ENCODE measurements at regions not wholly inside any gene's neighbourhood (a gene's known extent, or its start where the extent isn't known, plus 50 kb on each side); places are given as distances from the start of the nearest gene placed in this dataset.

- 40 to 46% (median 43%) methylated on average over 7 of the region's 7 CpGs for WGBS, 4 donors
- DNase-seq: no peak
- no peak overlapping the region for H3K4me3 ChIP-seq
- no peaks in the 10 kb centered on the region for H3K4me1 ChIP-seq
- ATAC-seq: no peak
- TF ChIP-seq, protein P1, sequence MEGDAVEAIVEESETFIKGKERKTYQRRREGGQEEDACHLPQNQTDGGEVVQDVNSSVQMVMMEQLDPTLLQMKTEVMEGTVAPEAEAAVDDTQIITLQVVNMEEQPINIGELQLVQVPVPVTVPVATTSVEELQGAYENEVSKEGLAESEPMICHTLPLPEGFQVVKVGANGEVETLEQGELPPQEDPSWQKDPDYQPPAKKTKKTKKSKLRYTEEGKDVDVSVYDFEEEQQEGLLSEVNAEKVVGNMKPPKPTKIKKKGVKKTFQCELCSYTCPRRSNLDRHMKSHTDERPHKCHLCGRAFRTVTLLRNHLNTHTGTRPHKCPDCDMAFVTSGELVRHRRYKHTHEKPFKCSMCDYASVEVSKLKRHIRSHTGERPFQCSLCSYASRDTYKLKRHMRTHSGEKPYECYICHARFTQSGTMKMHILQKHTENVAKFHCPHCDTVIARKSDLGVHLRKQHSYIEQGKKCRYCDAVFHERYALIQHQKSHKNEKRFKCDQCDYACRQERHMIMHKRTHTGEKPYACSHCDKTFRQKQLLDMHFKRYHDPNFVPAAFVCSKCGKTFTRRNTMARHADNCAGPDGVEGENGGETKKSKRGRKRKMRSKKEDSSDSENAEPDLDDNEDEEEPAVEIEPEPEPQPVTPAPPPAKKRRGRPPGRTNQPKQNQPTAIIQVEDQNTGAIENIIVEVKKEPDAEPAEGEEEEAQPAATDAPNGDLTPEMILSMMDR (IDR thresholded peaks at IDR 0.05): no peak
- no peak for TF ChIP-seq POLR2A (IDR thresholded peaks at IDR 0.05)
- H3K27me3 ChIP-seq: no peaks in the 10 kb centered on the region
- intact Hi-C loops (cut with DNase I): no loop called here
- no peaks in the 10 kb centered on the region for H3K36me3 ChIP-seq
- H3K9me3 ChIP-seq: no peaks in the 10 kb centered on the region
- no peak overlapping the region for H3K27ac ChIP-seq
These were observed 800.5 kb upstream of the KCND2 start for GRCh38 chr7:119472408-119473038.

GRCh38 chr7:119482209-119482608 is 790.8 kb upstream of the KCND2 start:
- Histone ChIP-seq H3K4me3 (no peak overlapping the region), H3K4me1 (no peaks in the 10 kb centered on the region), H3K27ac (no peak overlapping the region), H3K27me3 (no peaks in the 10 kb centered on the region), H3K9me3 (peaks cover 0 to 10% (median 0%) of the 10 kb centered on the region in 12 donors), H3K36me3 (no peaks in the 10 kb centered on the region)
- 16 to 25% (median 22%) methylated on average over 4 of the region's 4 CpGs for WGBS, 4 donors
- TF ChIP-seq POLR2A (IDR thresholded peaks at IDR 0.05): no peak
- TF ChIP-seq, protein P1 (IDR thresholded peaks at IDR 0.05): peak in 2 of 12 donors; percentile 8 to 11
- ATAC-seq (peak in 1 of 4 donors; percentile 33), DNase-seq (no peak)
- intact Hi-C loops (cut with DNase I): no loop called here

- WGBS, 4 donors: 24 to 30% (median 28%) methylated on average over 2 of the region's 2 CpGs
- TF ChIP-seq, protein P1 (IDR thresholded peaks at IDR 0.05): no peak
- no peak for TF ChIP-seq POLR2A (IDR thresholded peaks at IDR 0.05)
- Histone ChIP-seq H3K27me3 (no peaks in the 10 kb centered on the region), H3K9me3 (peaks cover 0 to 10% (median 0%) of the 10 kb centered on the region in 12 donors), H3K36me3 (no peaks in the 10 kb centered on the region), H3K4me1 (no peaks in the 10 kb centered on the region), H3K27ac (no peak overlapping the region), H3K4me3 (no peak overlapping the region)
- intact Hi-C loops (cut with DNase I): no loop called here
- no peak for DNase-seq
- no peak for ATAC-seq
These were observed 790.3 kb upstream of the KCND2 start for GRCh38 chr7:119482671-119483070.

DNA sequence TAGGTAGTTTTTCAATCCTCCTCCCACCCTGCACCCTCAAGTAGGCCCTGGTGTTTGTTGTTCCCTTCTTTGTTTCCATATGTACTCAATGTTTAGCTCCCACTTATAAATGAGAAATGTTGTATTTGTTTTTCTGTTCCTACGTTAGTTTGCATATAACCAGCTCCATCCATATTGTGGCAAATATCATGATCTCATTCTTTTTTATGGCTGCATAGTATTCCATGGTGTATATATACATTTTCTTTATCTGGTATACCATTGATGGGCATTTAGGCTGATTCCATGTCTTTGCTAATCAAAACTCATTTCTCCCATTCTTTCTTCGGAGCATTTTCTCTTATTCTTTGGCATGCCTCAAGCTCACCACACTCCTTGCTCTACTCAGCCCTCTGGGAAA is 789.6 kb upstream of the KCND2 start:
- peaks cover 0 to 10% (median 0%) of the 10 kb centered on the region in 12 donors for H3K9me3 ChIP-seq
- no peak overlapping the region for H3K27ac ChIP-seq

More for the DNA sequence above, 789.6 kb upstream of the KCND2 start:
- 89 to 93% (median 91%) methylated on average over 2 of the region's 2 CpGs for WGBS, 4 donors
- H3K4me3 ChIP-seq: no peak overlapping the region
- TF ChIP-seq, protein P1 (IDR thresholded peaks at IDR 0.05): no peak
- no peak for TF ChIP-seq POLR2A (IDR thresholded peaks at IDR 0.05)
- DNase-seq: no peak
- no peak for ATAC-seq
- H3K27me3 ChIP-seq: no peaks in the 10 kb centered on the region
- H3K4me1 ChIP-seq: no peaks in the 10 kb centered on the region
- intact Hi-C loops (cut with DNase I): no loop called here
- H3K36me3 ChIP-seq: no peaks in the 10 kb centered on the region

Data from heart left ventricle (tissue), 16 donors.